Psoas muscle (tissue), 7 donors: ENCODE measurements at regions not wholly inside any gene's neighbourhood (a gene's known extent, or its start where the extent isn't known, plus 50 kb on each side); places are given as distances from the start of the nearest gene placed in this dataset.

Experiments
- ATAC-seq, 4 donors: fragments of 200-7000 bp; cut with Tn5 transposase; one replicate each; pipeline ENCODE4 v1.9.1; 2020; ENCODE audit warnings: moderate library complexity in 3 of 4, mild to moderate bottlenecking in 2 of 4
- DNase-seq, 2 donors: peaks; one replicate each; pipeline ENCODE4 v3.0.0-alpha.2; 2020
- H3K27ac ChIP-seq: fragments of 200-600 bp; one replicate; pipeline ENCODE4 v1.8.0; 2022
- H3K27me3 ChIP-seq, 3 donors: fragments of 200-600 bp in 1 of 3; one replicate each; pipeline versions ENCODE4 v1.6.1 to v1.8.0; 2013 to 2022; ENCODE audit warnings: low read length in 2 of 3, mild to moderate bottlenecking in 2 of 3, moderate library complexity in 1 of 3; ENCODE audit not compliant: insufficient read depth in 3 of 3
- H3K36me3 ChIP-seq, 2 donors: fragments of 200-600 bp in 1 of 2; one replicate each; pipeline versions ENCODE4 v1.6.1 to v1.8.0; 2013 to 2022; ENCODE audit warnings: low read depth in 1 of 2, mild to moderate bottlenecking in 1 of 2, moderate library complexity in 1 of 2; ENCODE audit not compliant: insufficient read depth in 1 of 2
- H3K4me1 ChIP-seq: fragments of 200-600 bp; one replicate; pipeline ENCODE4 v1.8.0; 2022
- H3K4me3 ChIP-seq: fragments of 200-600 bp; one replicate; pipeline ENCODE4 v1.8.0; 2022; ENCODE audit warnings: mild to moderate bottlenecking
- H3K9me3 ChIP-seq: fragments of 200-600 bp; one replicate; pipeline ENCODE4 v1.8.0; 2022
- CTCF ChIP-seq: fragments of 200-600 bp; IDR thresholded peaks from one replicate; pipeline ENCODE4 v1.8.0; 2022; ENCODE audit warnings: antibody characterized with exemption
- WGBS, 3 donors: extraction: QIAGEN DNeasy Blood & Tissue Kit; methylation state at CpG; one replicate each; pipeline versions ENCODE4 v1.1.6 to v1.1.7; 2013; 5-methylcytosine and 5-hydroxymethylcytosine counted together
- intact Hi-C, 2 donors: fragments of 100-400 bp; cut with DNase I; formaldehyde crosslinking; loops; one replicate each; pipeline versions ENCODE4 v1.11.0 to v1.14.2; 2022
- donor health status: healthy with polysubstance abuse.
- donor health status: DM: no; HTN: no; CAD: no; lungs with moderate emphysema.
- donor health status: Bipolar disorder and iron deficiency.
- donor health status: healthy.
- donor health status: DM: yes; HTN: yes; CAD: no.
- donor health status: DM: no; HTN: no; CAD: no.
- donor health status: DM: yes; HTN: yes; CAD: no.

- H3K27ac ChIP-seq, result no peak overlapping the region
- 46 to 65% (median 64%) methylated on average over 3 of the region's 3 CpGs for WGBS, 3 donors
- no peak for DNase-seq
- no peaks in the 10 kb centered on the region for H3K9me3 ChIP-seq
- intact Hi-C loops, result no loop called here
- H3K4me3 ChIP-seq, result no peak overlapping the region
- H3K36me3 ChIP-seq, result no peaks in the 10 kb centered on the region
- ATAC-seq, result no peak
- TF ChIP-seq CTCF, result no peak
- H3K4me1 ChIP-seq, result no peaks in the 10 kb centered on the region
- no peaks in the 10 kb centered on the region for H3K27me3 ChIP-seq
These were observed 744.7 kb upstream of the CXADR start for GRCh38 chr21:16768096-16768495.

- no peak for ATAC-seq
These were observed 742.6 kb upstream of the CXADR start for GRCh38 chr21:16770266-16770665.

GRCh38 chr21:16773206-16773605 lies 739.6 kb upstream of the CXADR start:
- no peak overlapping the region for H3K27ac ChIP-seq
- no peak overlapping the region for H3K4me3 ChIP-seq
- TF ChIP-seq CTCF, result no peak
- DNase-seq (no peak), ATAC-seq (no peak)
- H3K36me3 ChIP-seq, result no peaks in the 10 kb centered on the region
- H3K9me3 ChIP-seq, result no peaks in the 10 kb centered on the region
- 56 to 74% (median 67%) methylated on average over 1 of the region's 1 CpG for WGBS, 3 donors
- H3K27me3 ChIP-seq, result no peaks in the 10 kb centered on the region
- H3K4me1 ChIP-seq, result no peaks in the 10 kb centered on the region
- intact Hi-C loops, result no loop called here

More at GRCh38 chr21:16770266-16770665, 742.6 kb upstream of the CXADR start:
- H3K36me3 ChIP-seq, result no peaks in the 10 kb centered on the region
- TF ChIP-seq CTCF, result no peak
- H3K4me1 ChIP-seq, result no peaks in the 10 kb centered on the region
- no peak for DNase-seq
- no peak overlapping the region for H3K4me3 ChIP-seq
- no peak overlapping the region for H3K27ac ChIP-seq
- intact Hi-C loops, result no loop called here
- H3K9me3 ChIP-seq, result no peaks in the 10 kb centered on the region
- H3K27me3 ChIP-seq, result no peaks in the 10 kb centered on the region

- H3K27ac ChIP-seq, result no peak overlapping the region
- no peaks in the 10 kb centered on the region for H3K27me3 ChIP-seq
- H3K4me3 ChIP-seq, result no peak overlapping the region
- no peaks in the 10 kb centered on the region for H3K36me3 ChIP-seq
- H3K4me1 ChIP-seq, result no peaks in the 10 kb centered on the region
- no peaks in the 10 kb centered on the region for H3K9me3 ChIP-seq
- intact Hi-C loops, result no loop called here
- no peak for TF ChIP-seq CTCF
- no peak for ATAC-seq
- no peak for DNase-seq
- WGBS, 3 donors, result 33 to 52% (median 34%) methylated on average over 5 of the region's 5 CpGs
These were observed 737.8 kb upstream of the CXADR start for GRCh38 chr21:16775076-16775475.

- no peak for TF ChIP-seq CTCF
- Histone ChIP-seq H3K27ac (no peak overlapping the region), H3K4me3 (no peak overlapping the region), H3K9me3 (no peaks in the 10 kb centered on the region), H3K27me3 (no peaks in the 10 kb centered on the region), H3K4me1 (no peaks in the 10 kb centered on the region), H3K36me3 (no peaks in the 10 kb centered on the region)
- intact Hi-C loops, result no loop called here
- no peak for ATAC-seq
- WGBS, 3 donors, result 72 to 80% (median 72%) methylated on average over 6 of the region's 6 CpGs
- DNase-seq, result no peak
These were observed 735.7 kb upstream of the CXADR start for GRCh38 chr21:16777041-16777720.
